Prostate gland (tissue), 2 donors: ENCODE measurements at regions not wholly inside any gene's neighbourhood (a gene's known extent, or its start where the extent isn't known, plus 50 kb on each side); places are given as distances from the start of the nearest gene placed in this dataset.

Experiments
- POLR2AphosphoS5 ChIP-seq: sonication (generic); formaldehyde crosslinking; IDR thresholded peaks from one replicate; pipeline ENCODE4 v1.6.1; 2017; ENCODE audit warnings: antibody characterized with exemption
- TF ChIP-seq, protein P1 (sequence below), 4 experiments: fragments of 200-600 bp in 2 of 4; fragments of 450-650 bp in 2 of 4; sonication (generic) in 2 of 4; IDR thresholded peaks; 1 replicate in 3 of 4; 2 replicates in 1 of 4; pipeline ENCODE4 v1.5.1; 2016 to 2019; ENCODE audit warnings: antibody characterized with exemption in 4 of 4, mild to moderate bottlenecking in 2 of 4, moderate library complexity in 2 of 4

DNA sequence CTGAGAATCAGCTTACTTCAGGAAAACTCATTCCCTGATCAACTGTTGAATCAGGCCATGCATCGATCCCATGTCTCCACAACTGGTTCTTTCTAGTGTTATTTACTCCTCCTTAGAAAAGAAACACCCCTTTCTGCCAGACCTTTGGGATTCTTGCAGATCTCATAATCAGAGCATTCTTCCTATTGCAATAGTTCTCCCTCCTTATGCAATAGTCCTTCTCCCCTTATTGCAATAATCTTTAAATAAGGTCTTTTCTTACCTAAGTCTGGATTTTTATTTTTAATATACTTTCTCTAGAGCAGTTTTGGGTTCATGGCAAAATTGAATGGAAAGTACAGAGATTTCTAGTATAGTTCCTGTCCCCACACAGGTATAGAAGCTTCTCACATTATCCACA, 141.9 kb upstream of the SGO1 start:
- TF ChIP-seq, protein P1, sequence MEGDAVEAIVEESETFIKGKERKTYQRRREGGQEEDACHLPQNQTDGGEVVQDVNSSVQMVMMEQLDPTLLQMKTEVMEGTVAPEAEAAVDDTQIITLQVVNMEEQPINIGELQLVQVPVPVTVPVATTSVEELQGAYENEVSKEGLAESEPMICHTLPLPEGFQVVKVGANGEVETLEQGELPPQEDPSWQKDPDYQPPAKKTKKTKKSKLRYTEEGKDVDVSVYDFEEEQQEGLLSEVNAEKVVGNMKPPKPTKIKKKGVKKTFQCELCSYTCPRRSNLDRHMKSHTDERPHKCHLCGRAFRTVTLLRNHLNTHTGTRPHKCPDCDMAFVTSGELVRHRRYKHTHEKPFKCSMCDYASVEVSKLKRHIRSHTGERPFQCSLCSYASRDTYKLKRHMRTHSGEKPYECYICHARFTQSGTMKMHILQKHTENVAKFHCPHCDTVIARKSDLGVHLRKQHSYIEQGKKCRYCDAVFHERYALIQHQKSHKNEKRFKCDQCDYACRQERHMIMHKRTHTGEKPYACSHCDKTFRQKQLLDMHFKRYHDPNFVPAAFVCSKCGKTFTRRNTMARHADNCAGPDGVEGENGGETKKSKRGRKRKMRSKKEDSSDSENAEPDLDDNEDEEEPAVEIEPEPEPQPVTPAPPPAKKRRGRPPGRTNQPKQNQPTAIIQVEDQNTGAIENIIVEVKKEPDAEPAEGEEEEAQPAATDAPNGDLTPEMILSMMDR (IDR thresholded peaks at IDR 0.05), result no peak
- no peak for TF ChIP-seq POLR2AphosphoS5
